Endodermal cell (in vitro differentiated cells): ENCODE measurements at regions not wholly inside any gene's neighbourhood (a gene's known extent, or its start where the extent isn't known, plus 50 kb on each side); places are given as distances from the start of the nearest gene placed in this dataset.

Source experiments
- DNase-seq: peaks from one replicate; pipeline ENCODE4 v3.0.0-alpha.2; 2017
- H3K27ac ChIP-seq: 2 replicates; pipeline ENCODE4 v1.5.1; 2013; ENCODE audit warnings: mild to moderate bottlenecking, low read depth, low read length, moderate library complexity
- H3K27me3 ChIP-seq: 2 replicates; pipeline ENCODE4 v1.6.1; 2013; ENCODE audit warnings: mild to moderate bottlenecking, low read length, moderate library complexity; ENCODE audit not compliant: insufficient read depth, control insufficient read depth, poor library complexity, severe bottlenecking
- H3K36me3 ChIP-seq: 2 replicates; pipeline ENCODE4 v1.7.0; 2013; ENCODE audit warnings: mild to moderate bottlenecking, low read length, moderate library complexity; ENCODE audit not compliant: control insufficient read depth, insufficient read depth
- H3K4me1 ChIP-seq: one replicate; pipeline ENCODE4 v1.7.0; 2013; ENCODE audit warnings: low read length; ENCODE audit not compliant: control insufficient read depth, insufficient read depth
- H3K4me3 ChIP-seq: 2 replicates; pipeline ENCODE4 v1.5.1; 2013; ENCODE audit warnings: mild to moderate bottlenecking, low read length, moderate library complexity
- H3K9ac ChIP-seq: 2 replicates; pipeline ENCODE4 v1.6.1; 2013; ENCODE audit warnings: mild to moderate bottlenecking, low read length, moderate library complexity; ENCODE audit not compliant: poor library complexity, severe bottlenecking; ENCODE audit errors: extremely low read depth
- H3K9me3 ChIP-seq: 2 replicates; pipeline ENCODE4 v1.6.1; 2013; ENCODE audit warnings: mild to moderate bottlenecking, low read length, moderate library complexity; ENCODE audit not compliant: control insufficient read depth
- H3K27ac Mint-ChIP-seq: 2 replicates; pipeline ENCODE4 v1.8.0; 2020; ENCODE audit warnings: mixed read lengths
- H3K27me3 Mint-ChIP-seq: 2 replicates; pipeline ENCODE4 v1.8.0; 2021; ENCODE audit warnings: mild to moderate bottlenecking, mixed read lengths; ENCODE audit not compliant: insufficient read depth
- H3K36me3 Mint-ChIP-seq: 2 replicates; pipeline ENCODE4 v1.8.0; 2020; ENCODE audit warnings: low read depth, mixed read lengths
- H3K4me1 Mint-ChIP-seq: 2 replicates; pipeline ENCODE4 v1.8.0; 2020; ENCODE audit warnings: mixed read lengths
- H3K4me3 Mint-ChIP-seq: 2 replicates; pipeline ENCODE4 v1.8.0; 2020; ENCODE audit warnings: mild to moderate bottlenecking, moderate library complexity, mixed read lengths
- H3K9me3 Mint-ChIP-seq: 2 replicates; pipeline ENCODE4 v1.8.0; 2020; ENCODE audit warnings: mild to moderate bottlenecking, mixed read lengths
- CTCF ChIP-seq: fragments of 200-600 bp; sonication (generic); conservative IDR thresholded peaks from 2 replicates; pipeline ENCODE4 v1.5.0; 2021; ENCODE audit warnings: antibody characterized with exemption, mild to moderate bottlenecking
- WGBS, 2 experiments: methylation state at CpG; one replicate each; pipeline versions ENCODE4 v1.1.5 to v1.1.7; 2013; ENCODE audit warnings: missing lambda C conversion rate in 2 of 2, mixed read lengths in 1 of 2; ENCODE audit not compliant: insufficient coverage in 1 of 2, insufficient read length in 1 of 2; 5-methylcytosine and 5-hydroxymethylcytosine counted together

GRCh38 chr21:25424634-25425033 lies 182.6 kb downstream of the MRPL39 start:
- H3K36me3 Mint-ChIP-seq, result no peaks in the 10 kb centered on the region
- 93% methylated on average over 2 of the region's 2 CpGs; no CpG with 5 or more reads in 1 of the 2 experiments for WGBS, 2 experiments
- H3K27me3 Mint-ChIP-seq, result peaks cover 7% of the 10 kb centered on the region

DNA sequence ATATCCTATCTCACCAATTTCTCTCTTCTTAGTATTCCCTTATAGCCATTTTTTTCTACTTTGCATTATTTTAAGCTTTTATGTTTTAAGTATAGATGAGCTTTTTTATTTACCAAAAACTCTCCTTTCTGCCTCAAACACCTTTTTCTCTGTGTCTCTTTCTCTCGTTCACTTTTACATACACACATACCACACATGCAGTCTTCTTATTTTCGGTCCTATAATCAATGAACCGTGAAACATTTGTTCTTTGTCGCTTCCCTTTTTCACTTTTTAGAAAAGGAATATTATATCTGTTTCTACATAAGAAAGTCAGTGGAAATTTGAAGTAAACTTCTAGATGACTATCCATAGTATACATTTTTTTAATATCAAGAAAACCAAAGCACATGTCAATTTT lies 183.2 kb downstream of the MRPL39 start:
- H3K36me3 ChIP-seq, result no peaks in the 10 kb centered on the region
- H3K27me3 ChIP-seq, result no peaks in the 10 kb centered on the region
- H3K9me3 ChIP-seq, result no peaks in the 10 kb centered on the region
- Mint-ChIP-seq H3K4me3 (no peak overlapping the region), H3K27ac (no peak overlapping the region), H3K9me3 (no peaks in the 10 kb centered on the region), H3K4me1 (peaks cover 10% of the 10 kb centered on the region), H3K36me3 (no peaks in the 10 kb centered on the region), H3K27me3 (peaks cover 7% of the 10 kb centered on the region)
- no peak for DNase-seq
- 85 to 100% methylated on average over 1 to 3 of the region's 4 CpGs for WGBS, 2 experiments
- TF ChIP-seq CTCF, result no peak
- H3K9ac ChIP-seq, result no peak overlapping the region
- no peak overlapping the region for H3K27ac ChIP-seq
- H3K4me3 ChIP-seq, result no peak overlapping the region
- H3K4me1 ChIP-seq, result no peaks in the 10 kb centered on the region

More at GRCh38 chr21:25424634-25425033, 182.6 kb downstream of the MRPL39 start:
- Mint-ChIP-seq H3K4me1 (peaks cover 10% of the 10 kb centered on the region), H3K4me3 (no peak overlapping the region), H3K9me3 (no peaks in the 10 kb centered on the region), H3K27ac (no peak overlapping the region)
- Histone ChIP-seq H3K4me1 (no peaks in the 10 kb centered on the region), H3K27ac (no peak overlapping the region), H3K36me3 (no peaks in the 10 kb centered on the region), H3K27me3 (no peaks in the 10 kb centered on the region), H3K9ac (no peak overlapping the region), H3K9me3 (no peaks in the 10 kb centered on the region), H3K4me3 (no peak overlapping the region)
- no peak for TF ChIP-seq CTCF
- DNase-seq, result no peak

- H3K4me1 Mint-ChIP-seq, result peaks cover 10% of the 10 kb centered on the region
- no peaks in the 10 kb centered on the region for H3K9me3 ChIP-seq
- no peak overlapping the region for H3K27ac Mint-ChIP-seq
- TF ChIP-seq CTCF, result no peak
- H3K4me3 Mint-ChIP-seq, result no peak overlapping the region
- no peaks in the 10 kb centered on the region for H3K36me3 ChIP-seq
- H3K27me3 Mint-ChIP-seq, result peaks cover 7% of the 10 kb centered on the region
- H3K27ac ChIP-seq, result no peak overlapping the region
- 95% methylated on average over 2 of the region's 4 CpGs; no CpG with 5 or more reads in 1 of the 2 experiments for WGBS, 2 experiments
- H3K4me3 ChIP-seq, result no peak overlapping the region
- H3K9me3 Mint-ChIP-seq, result no peaks in the 10 kb centered on the region
- DNase-seq, result no peak
- no peaks in the 10 kb centered on the region for H3K27me3 ChIP-seq
- H3K4me1 ChIP-seq, result no peaks in the 10 kb centered on the region
- no peak overlapping the region for H3K9ac ChIP-seq
- no peaks in the 10 kb centered on the region for H3K36me3 Mint-ChIP-seq
Measured at GRCh38 chr21:25422610-25423608, 184.4 kb downstream of the MRPL39 start.
